ENCODE measurements at regions not wholly inside any gene's neighbourhood (a gene's known extent, or its start where the extent isn't known, plus 50 kb on each side); places are given as distances from the start of the nearest gene placed in this dataset.

- RAD21 ChIA-PET (ENCODE audit: low non-redundant PET in 1 of 2, low total read pairs in 2 of 2, uncharacterized antibody in 2 of 2, unreplicated experiment in 2 of 2) = no interaction called here
- intact Hi-C loops (cut with micrococcal nuclease) = no loop called here
Measured at GRCh38 chr15:98315971-98316370, 332.4 kb upstream of the IGF1R start.

More at GRCh38 chr15:98315971-98316370, 332.4 kb upstream of the IGF1R start:
- no peaks in the 10 kb centered on the region for H3K9me2 ChIP-seq (ENCODE audit: insufficient read depth)
- H3K4me1 ChIP-seq (ENCODE audit: control insufficient read depth in 1 of 2, insufficient read depth in 2 of 2, low read length in 2 of 2) = no peaks in the 10 kb centered on the region
- H3K4me2 ChIP-seq (ENCODE audit: low read length) = no peak overlapping the region
- no peaks in the 10 kb centered on the region for H4K20me1 ChIP-seq (ENCODE audit: insufficient read depth)
- H3K4me3 ChIP-seq (replicated peaks in 1 of 2; ENCODE audit: low read depth in 1 of 2, low read length in 2 of 2) = no peak overlapping the region
- H3K9ac ChIP-seq (ENCODE audit: low read length) = no peak overlapping the region
- ATAC-seq = no peak
- POLR2A ChIA-PET = no interaction called here
- no peak for DNase-seq (ENCODE audit: low read depth, low spot score)
- BruUV-seq (replicated peaks) = no TSS peak
- peaks cover 6% of the 10 kb centered on the region; the same call in 1 of the 2 replicates for H3K27me3 ChIP-seq (ENCODE audit: insufficient read depth, low read length)
- H3K79me2 ChIP-seq (ENCODE audit: insufficient read depth, low read length) = no peaks in the 10 kb centered on the region
- no peak overlapping the region for H3K27ac ChIP-seq (ENCODE audit: low read depth, low read length)
- H3K9me3 ChIP-seq (ENCODE audit: control insufficient read depth in 1 of 2, insufficient read depth in 1 of 2, low read depth in 1 of 2, low read length in 2 of 2) = no peaks in the 10 kb centered on the region
- CTCF ChIA-PET = interaction anchor here (1.2 kb wide), 1 partner anchor 112 kb away, joined by 3 read pairs; no protein-coding TSS in a partner anchor
- TF ChIP-seq EZH2 (IDR thresholded peaks at IDR 0.05) = no peak
- TF ChIP-seq EZH2phosphoT487 (IDR thresholded peaks at IDR 0.05; ENCODE audit: borderline replicate concordance) = no peak
- TF ChIP-seq ATF3 (IDR thresholded peaks at IDR 0.05) = no peak
- TF ChIP-seq ELF1 (IDR thresholded peaks at IDR 0.05; ENCODE audit: borderline replicate concordance, low read depth) = no peak
- no peak for TF ChIP-seq MAX (IDR thresholded peaks at IDR 0.05)
- TF ChIP-seq REST (IDR thresholded peaks at IDR 0.05; ENCODE audit: low read depth) = no peak
- TF ChIP-seq CTCF (IDR thresholded peaks at IDR 0.05 in 2 of 3, conservative IDR thresholded peaks at IDR 0.05 in 1 of 3; ENCODE audit: borderline replicate concordance in 1 of 3, insufficient read depth in 1 of 3, low read depth in 2 of 3, low read length in 2 of 3) = no peak
- no peak for TF ChIP-seq YY1 (IDR thresholded peaks at IDR 0.05; ENCODE audit: extremely low read depth, insufficient replicate concordance, low read depth, low read length)
- TF ChIP-seq JUND (IDR thresholded peaks at IDR 0.05) = no peak
- no peaks in the 10 kb centered on the region for H3K36me3 ChIP-seq (ENCODE audit: control insufficient read depth in 1 of 2, insufficient read depth in 2 of 2, low read length in 2 of 2)
- no peak overlapping the region for H2AFZ ChIP-seq (ENCODE audit: low read depth, low read length, poor library complexity, severe bottlenecking)
